Transverse colon (tissue), 4 donors: ENCODE measurements at regions not wholly inside any gene's neighbourhood (a gene's known extent, or its start where the extent isn't known, plus 50 kb on each side); places are given as distances from the start of the nearest gene placed in this dataset.
"Not testable (repeated sequence)": the region's sequence is repeated elsewhere in the genome, so short reads cannot be mapped to it uniquely, and the experiment has no call there.

Source experiments
- DNase-seq: peaks from one replicate; pipeline ENCODE4 v3.0.0-alpha.2; 2019
- H3K27ac ChIP-seq, 4 donors: fragments of 200-600 bp; sonication (generic); 2 replicates each; pipeline ENCODE4 v1.5.1; 2016 to 2018; ENCODE audit warnings: inconsistent platforms in 4 of 4
- H3K27me3 ChIP-seq: fragments of 200-600 bp; sonication (generic); 2 replicates; pipeline ENCODE4 v1.5.1; 2017; ENCODE audit warnings: inconsistent platforms
- H3K36me3 ChIP-seq, 4 donors: fragments of 200-600 bp; sonication (generic); 2 replicates each; pipeline ENCODE4 v1.5.1; 2017 to 2019; ENCODE audit warnings: inconsistent platforms in 4 of 4
- H3K4me1 ChIP-seq, 4 donors: fragments of 200-600 bp; sonication (generic); 2 replicates each; pipeline ENCODE4 v1.5.1; 2017 to 2020; ENCODE audit warnings: inconsistent platforms in 4 of 4
- H3K4me3 ChIP-seq, 4 donors: fragments of 200-600 bp; sonication (generic); 1 replicate in 1 of 4; 2 replicates in 3 of 4; pipeline versions ENCODE4 v1.5.1 to v1.6.1; 2017 to 2019; ENCODE audit warnings: inconsistent platforms in 4 of 4
- H3K9me3 ChIP-seq, 2 donors: fragments of 200-600 bp; sonication (generic); 2 replicates each; pipeline ENCODE4 v1.5.1; 2017 to 2019; ENCODE audit warnings: inconsistent platforms in 2 of 2
- EP300 ChIP-seq: sonication (generic); formaldehyde crosslinking; IDR thresholded peaks from one replicate; pipeline ENCODE4 v1.6.1; 2017; ENCODE audit warnings: antibody characterized with exemption, low read depth
- POLR2A ChIP-seq: fragments of 450-650 bp; IDR thresholded peaks from one replicate; pipeline ENCODE4 v1.6.1; 2016; ENCODE audit warnings: antibody characterized with exemption, mild to moderate bottlenecking, moderate library complexity
- POLR2AphosphoS5 ChIP-seq, 3 donors: sonication (generic); formaldehyde crosslinking; IDR thresholded peaks; one replicate each; pipeline ENCODE4 v1.6.1; 2016; ENCODE audit warnings: antibody characterized with exemption in 3 of 3
- WGBS, 2 donors: methylation state at CpG; one replicate each; pipeline ENCODE4 v1.1.5; 2018; ENCODE audit warnings: low coverage in 1 of 2; 5-methylcytosine and 5-hydroxymethylcytosine counted together
- in situ Hi-C, 4 donors: fragments of 200-750 bp; cut with MboI; loops; one replicate each; pipeline versions ENCODE4 v1.15.0 to v1.15.1; 2017; ENCODE audit warnings: low sequenced_read_pairs in 3 of 4, low pct_ligation_motif_present in 1 of 4, low pct_unique_long_range_greater_than_20kb in 1 of 4
- intact Hi-C: fragments of 100-400 bp; cut with DNase I; formaldehyde crosslinking; loops from one replicate; pipeline ENCODE4 v1.15.1; 2023; ENCODE audit warnings: low total_unique reads
- TF ChIP-seq, protein P1 (sequence below), 5 experiments: fragments of 200-600 bp in 3 of 5; fragments of 450-650 bp in 2 of 5; sonication (generic) in 3 of 5; IDR thresholded peaks; 1 replicate in 2 of 5; 2 replicates in 3 of 5; pipeline ENCODE4 v1.5.1; 2016 to 2017; ENCODE audit warnings: antibody characterized with exemption in 5 of 5, inconsistent platforms in 3 of 5, mild to moderate bottlenecking in 2 of 5, moderate library complexity in 1 of 5

DNA sequence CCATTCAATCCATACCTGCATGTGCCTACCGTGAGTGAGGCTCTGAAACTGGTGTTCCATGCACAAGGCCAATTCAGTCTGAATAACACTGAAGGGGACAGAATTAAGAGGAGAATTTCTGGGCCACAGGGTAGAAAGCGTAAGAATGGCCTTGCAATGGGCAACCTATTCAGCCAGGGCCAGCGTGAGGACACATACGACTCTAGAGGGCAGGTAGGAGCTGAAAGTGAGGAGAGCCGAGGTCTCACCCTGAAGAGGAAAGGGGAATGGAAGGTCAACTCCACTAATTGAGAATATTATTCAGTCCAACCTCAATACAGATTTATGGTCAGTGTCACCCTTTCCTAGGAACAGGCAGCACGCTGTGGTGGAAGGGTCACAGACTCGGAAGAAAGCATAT is 202.2 kb downstream of the TRIML1 start:
- WGBS, 2 donors: 89 to 94% methylated on average over 3 to 7 of the region's 7 CpGs
- intact Hi-C loops: no loop called here
- in situ Hi-C loops: no loop called here

GRCh38 chr4:188346171-188346809 is 207.0 kb downstream of the TRIML1 start:
- in situ Hi-C loops (no loop called here), intact Hi-C loops (no loop called here)
- Histone ChIP-seq H3K9me3 (no peaks in the 10 kb centered on the region), H3K36me3 (no peaks in the 10 kb centered on the region), H3K27ac (no peak overlapping the region), H3K4me1 (no peaks in the 10 kb centered on the region), H3K27me3 (no peaks in the 10 kb centered on the region), H3K4me3 (no peak overlapping the region)
- TF ChIP-seq EP300 (no peak), POLR2A (no peak), POLR2AphosphoS5 (IDR thresholded peaks at IDR 0.05) (no peak)
- TF ChIP-seq, protein P1, sequence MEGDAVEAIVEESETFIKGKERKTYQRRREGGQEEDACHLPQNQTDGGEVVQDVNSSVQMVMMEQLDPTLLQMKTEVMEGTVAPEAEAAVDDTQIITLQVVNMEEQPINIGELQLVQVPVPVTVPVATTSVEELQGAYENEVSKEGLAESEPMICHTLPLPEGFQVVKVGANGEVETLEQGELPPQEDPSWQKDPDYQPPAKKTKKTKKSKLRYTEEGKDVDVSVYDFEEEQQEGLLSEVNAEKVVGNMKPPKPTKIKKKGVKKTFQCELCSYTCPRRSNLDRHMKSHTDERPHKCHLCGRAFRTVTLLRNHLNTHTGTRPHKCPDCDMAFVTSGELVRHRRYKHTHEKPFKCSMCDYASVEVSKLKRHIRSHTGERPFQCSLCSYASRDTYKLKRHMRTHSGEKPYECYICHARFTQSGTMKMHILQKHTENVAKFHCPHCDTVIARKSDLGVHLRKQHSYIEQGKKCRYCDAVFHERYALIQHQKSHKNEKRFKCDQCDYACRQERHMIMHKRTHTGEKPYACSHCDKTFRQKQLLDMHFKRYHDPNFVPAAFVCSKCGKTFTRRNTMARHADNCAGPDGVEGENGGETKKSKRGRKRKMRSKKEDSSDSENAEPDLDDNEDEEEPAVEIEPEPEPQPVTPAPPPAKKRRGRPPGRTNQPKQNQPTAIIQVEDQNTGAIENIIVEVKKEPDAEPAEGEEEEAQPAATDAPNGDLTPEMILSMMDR (IDR thresholded peaks at IDR 0.05): no peak
- WGBS, 2 donors: 82 to 93% methylated on average over 9 of the region's 9 CpGs
- no peak for DNase-seq

More for the DNA sequence above, 202.2 kb downstream of the TRIML1 start:
- H3K27me3 ChIP-seq: no peaks in the 10 kb centered on the region
- no peak overlapping the region for H3K27ac ChIP-seq
- no peaks in the 10 kb centered on the region for H3K36me3 ChIP-seq
- DNase-seq: no peak
- H3K4me1 ChIP-seq: no peaks in the 10 kb centered on the region
- H3K4me3 ChIP-seq: no peak overlapping the region
- TF ChIP-seq, protein P1 (IDR thresholded peaks at IDR 0.05): no peak
- no peak for TF ChIP-seq EP300
- TF ChIP-seq POLR2A: no peak
- TF ChIP-seq POLR2AphosphoS5 (IDR thresholded peaks at IDR 0.05): no peak
- no peaks in the 10 kb centered on the region for H3K9me3 ChIP-seq

DNA sequence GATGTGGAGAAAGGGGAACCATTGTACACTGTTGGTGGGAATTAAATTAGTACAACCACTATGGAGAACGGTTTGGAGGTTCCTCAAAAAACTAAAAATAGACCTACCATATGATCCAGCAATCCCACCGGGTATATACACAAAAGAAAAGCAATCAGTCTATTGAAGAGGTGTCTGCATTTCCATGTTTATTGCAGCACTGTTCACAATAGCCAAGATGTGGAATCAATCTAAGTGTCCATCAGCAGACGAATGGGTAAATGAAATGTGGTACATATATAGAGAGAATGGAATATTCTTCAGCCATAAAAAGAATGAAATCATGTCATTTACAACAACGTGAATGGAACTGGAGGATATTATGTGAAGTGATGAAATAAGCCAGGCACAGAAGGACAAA is 208.1 kb downstream of the TRIML1 start:
- TF ChIP-seq, protein P1 (IDR thresholded peaks at IDR 0.05): no peak
- TF ChIP-seq POLR2A (no peak), POLR2AphosphoS5 (IDR thresholded peaks at IDR 0.05) (no peak), EP300 (no peak)
- 69 to 76% methylated on average over 4 of the region's 4 CpGs for WGBS, 2 donors
- intact Hi-C loops: no loop called here
- Histone ChIP-seq H3K4me1 (no peaks in the 10 kb centered on the region), H3K9me3 (no peaks in the 10 kb centered on the region), H3K27me3 (no peaks in the 10 kb centered on the region), H3K4me3 (no peak overlapping the region), H3K27ac (no peak overlapping the region), H3K36me3 (no peaks in the 10 kb centered on the region)
- in situ Hi-C loops: no loop called here
- no peak for DNase-seq

DNA sequence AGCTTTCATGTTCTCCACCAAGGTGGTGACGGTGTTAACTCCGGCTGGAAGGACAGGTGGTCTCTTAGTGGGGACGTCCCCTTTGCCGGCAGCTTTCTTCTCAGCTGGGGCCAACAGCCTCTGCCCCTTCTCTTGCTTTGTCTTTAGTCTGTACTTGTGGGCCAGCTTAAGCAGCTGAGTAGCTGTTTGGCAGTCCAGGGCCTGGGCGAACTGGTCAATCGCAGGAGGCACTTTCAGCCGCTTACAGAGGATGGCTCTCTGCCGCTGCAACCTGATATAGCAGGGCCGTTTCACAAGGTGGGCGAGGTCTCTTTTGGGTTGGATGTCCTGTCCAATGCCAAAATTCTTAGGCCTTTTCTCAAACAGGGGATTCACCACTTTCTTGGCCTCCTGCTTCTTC is 210.3 kb downstream of the TRIML1 start:
- H3K9me3 ChIP-seq, H3K4me1 ChIP-seq, intact Hi-C loops, H3K27me3 ChIP-seq, H3K36me3 ChIP-seq, in situ Hi-C loops, H3K4me3 ChIP-seq, H3K27ac ChIP-seq, DNase-seq: not testable (repeated sequence)
- 86% methylated on average over 10 of the region's 10 CpGs; no CpG with 5 or more reads in 1 of the 2 donors for WGBS, 2 donors

GRCh38 chr4:188363196-188363595 is 224.0 kb downstream of the TRIML1 start:
- no peak for DNase-seq
- H3K9me3 ChIP-seq: no peaks in the 10 kb centered on the region
- no peak for TF ChIP-seq POLR2AphosphoS5 (IDR thresholded peaks at IDR 0.05)
- TF ChIP-seq, protein P1 (IDR thresholded peaks at IDR 0.05): no peak
- intact Hi-C loops (no loop called here), in situ Hi-C loops (no loop called here)
- H3K27me3 ChIP-seq: no peaks in the 10 kb centered on the region
- H3K27ac ChIP-seq: no peak overlapping the region
- no peak overlapping the region for H3K4me3 ChIP-seq
- WGBS, 2 donors: 64% methylated on average over 1 of the region's 1 CpG
- H3K4me1 ChIP-seq: no peaks in the 10 kb centered on the region
- no peaks in the 10 kb centered on the region for H3K36me3 ChIP-seq
